OCI-LY7 (cell line): ENCODE measurements at regions not wholly inside any gene's neighbourhood (a gene's known extent, or its start where the extent isn't known, plus 50 kb on each side); places are given as distances from the start of the nearest gene placed in this dataset.

Source experiments
- EZH2phosphoT487 ChIP-seq: fragments of 200-600 bp; sonication (generic); IDR thresholded peaks from 2 replicates; pipeline ENCODE4 v1.6.1; 2018; ENCODE audit warnings: low read depth, borderline replicate concordance, mild to moderate bottlenecking, mixed run types, antibody characterized with exemption, low read length, moderate library complexity, mixed read lengths
- TF ChIP-seq, protein P1 (sequence below): fragments of 200-600 bp; sonication (generic); conservative IDR thresholded peaks from 2 replicates; pipeline ENCODE4 v1.5.1; 2014; ENCODE audit warnings: mild to moderate bottlenecking, antibody characterized with exemption, low read length, moderate library complexity, mixed read lengths

DNA sequence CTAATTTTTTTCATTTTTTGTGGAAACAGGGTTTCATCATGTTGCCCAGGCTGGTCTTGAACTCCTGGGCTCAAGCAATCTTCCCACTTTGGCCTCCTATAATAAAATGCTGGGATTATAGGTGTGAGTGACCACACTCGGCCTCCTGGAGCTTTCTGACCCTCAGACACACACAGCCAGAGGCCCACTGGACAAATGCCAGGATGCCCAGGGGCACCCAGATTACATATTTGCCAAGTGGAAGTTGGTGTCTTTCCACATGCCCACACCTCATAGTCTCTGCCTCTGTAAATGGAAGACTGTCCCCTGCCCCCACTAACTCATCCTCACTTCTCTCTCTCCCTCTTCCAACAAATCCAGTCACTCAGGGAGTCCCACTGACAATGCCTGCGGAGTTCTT is 63.4 kb upstream of the LRP8 start:
- TF ChIP-seq, protein P1, sequence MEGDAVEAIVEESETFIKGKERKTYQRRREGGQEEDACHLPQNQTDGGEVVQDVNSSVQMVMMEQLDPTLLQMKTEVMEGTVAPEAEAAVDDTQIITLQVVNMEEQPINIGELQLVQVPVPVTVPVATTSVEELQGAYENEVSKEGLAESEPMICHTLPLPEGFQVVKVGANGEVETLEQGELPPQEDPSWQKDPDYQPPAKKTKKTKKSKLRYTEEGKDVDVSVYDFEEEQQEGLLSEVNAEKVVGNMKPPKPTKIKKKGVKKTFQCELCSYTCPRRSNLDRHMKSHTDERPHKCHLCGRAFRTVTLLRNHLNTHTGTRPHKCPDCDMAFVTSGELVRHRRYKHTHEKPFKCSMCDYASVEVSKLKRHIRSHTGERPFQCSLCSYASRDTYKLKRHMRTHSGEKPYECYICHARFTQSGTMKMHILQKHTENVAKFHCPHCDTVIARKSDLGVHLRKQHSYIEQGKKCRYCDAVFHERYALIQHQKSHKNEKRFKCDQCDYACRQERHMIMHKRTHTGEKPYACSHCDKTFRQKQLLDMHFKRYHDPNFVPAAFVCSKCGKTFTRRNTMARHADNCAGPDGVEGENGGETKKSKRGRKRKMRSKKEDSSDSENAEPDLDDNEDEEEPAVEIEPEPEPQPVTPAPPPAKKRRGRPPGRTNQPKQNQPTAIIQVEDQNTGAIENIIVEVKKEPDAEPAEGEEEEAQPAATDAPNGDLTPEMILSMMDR, result no peak
- TF ChIP-seq EZH2phosphoT487, result no peak
